Suprapubic skin (tissue), 4 donors: ENCODE measurements at regions not wholly inside any gene's neighbourhood (a gene's known extent, or its start where the extent isn't known, plus 50 kb on each side); places are given as distances from the start of the nearest gene placed in this dataset.

Experiments
- DNase-seq, 2 donors: peaks; one replicate each; pipeline ENCODE4 v3.0.0-alpha.2; 2019; ENCODE audit warnings: low spot score in 2 of 2
- H3K27ac ChIP-seq: fragments of 200-600 bp; sonication (generic); one replicate; pipeline ENCODE4 v1.5.1; 2019
- H3K27me3 ChIP-seq: fragments of 200-600 bp; sonication (generic); one replicate; pipeline ENCODE4 v1.5.1; 2019
- H3K36me3 ChIP-seq: fragments of 200-600 bp; sonication (generic); one replicate; pipeline ENCODE4 v1.5.1; 2019
- H3K4me1 ChIP-seq: fragments of 200-600 bp; sonication (generic); one replicate; pipeline ENCODE4 v1.5.1; 2019
- H3K4me3 ChIP-seq: fragments of 200-600 bp; sonication (generic); one replicate; pipeline ENCODE4 v1.5.1; 2019; ENCODE audit warnings: mild to moderate bottlenecking
- H3K9me3 ChIP-seq: fragments of 200-600 bp; sonication (generic); one replicate; pipeline ENCODE4 v1.5.1; 2019
- EP300 ChIP-seq: sonication (generic); formaldehyde crosslinking; IDR thresholded peaks from one replicate; pipeline ENCODE4 v1.6.1; 2017; ENCODE audit warnings: antibody characterized with exemption
- POLR2A ChIP-seq, 2 donors: fragments of 450-650 bp; IDR thresholded peaks; one replicate each; pipeline ENCODE4 v1.6.1; 2017; ENCODE audit warnings: antibody characterized with exemption in 2 of 2, mild to moderate bottlenecking in 2 of 2, moderate library complexity in 2 of 2
- POLR2AphosphoS5 ChIP-seq, 3 donors: sonication (generic); formaldehyde crosslinking; IDR thresholded peaks; one replicate each; pipeline ENCODE4 v1.6.1; 2017; ENCODE audit warnings: antibody characterized with exemption in 3 of 3
- WGBS: methylation state at CpG from one replicate; pipeline ENCODE4 v1.1.5; 2018; 5-methylcytosine and 5-hydroxymethylcytosine counted together
- TF ChIP-seq, protein P1 (sequence below), 2 donors: fragments of 200-600 bp in 1 of 2; fragments of 450-650 bp in 1 of 2; sonication (generic) in 1 of 2; IDR thresholded peaks; one replicate each; pipeline ENCODE4 v1.5.1; 2016 to 2019; ENCODE audit warnings: antibody characterized with exemption in 2 of 2, mild to moderate bottlenecking in 1 of 2, moderate library complexity in 1 of 2

DNA sequence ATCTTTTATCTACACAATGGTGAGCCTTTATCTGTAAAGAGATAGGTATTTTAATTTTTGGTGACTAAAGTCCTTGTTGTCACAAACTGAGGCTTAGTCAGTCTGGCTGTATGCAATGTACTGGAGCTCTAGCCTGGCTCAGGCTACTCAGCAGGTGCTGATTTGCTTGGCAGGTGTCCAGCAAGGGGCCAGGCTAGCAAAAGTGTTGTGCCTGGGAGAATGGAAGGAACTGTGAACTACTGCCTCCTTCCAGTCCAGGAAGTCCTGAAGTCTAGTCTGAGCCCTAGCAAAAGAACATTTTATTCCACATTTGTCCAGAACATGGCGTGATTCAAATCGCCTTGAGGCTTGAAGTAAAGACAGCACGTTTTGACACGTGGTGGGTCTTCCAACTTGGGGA lies 260.5 kb downstream of the CCDC85A start:
- H3K27me3 ChIP-seq = no peaks in the 10 kb centered on the region
- no peaks in the 10 kb centered on the region for H3K9me3 ChIP-seq
- no peaks in the 10 kb centered on the region for H3K36me3 ChIP-seq
- no peak overlapping the region for H3K27ac ChIP-seq
- H3K4me3 ChIP-seq = no peak overlapping the region
- no peaks in the 10 kb centered on the region for H3K4me1 ChIP-seq
- TF ChIP-seq POLR2A (IDR thresholded peaks at IDR 0.05) = no peak
- TF ChIP-seq, protein P1, sequence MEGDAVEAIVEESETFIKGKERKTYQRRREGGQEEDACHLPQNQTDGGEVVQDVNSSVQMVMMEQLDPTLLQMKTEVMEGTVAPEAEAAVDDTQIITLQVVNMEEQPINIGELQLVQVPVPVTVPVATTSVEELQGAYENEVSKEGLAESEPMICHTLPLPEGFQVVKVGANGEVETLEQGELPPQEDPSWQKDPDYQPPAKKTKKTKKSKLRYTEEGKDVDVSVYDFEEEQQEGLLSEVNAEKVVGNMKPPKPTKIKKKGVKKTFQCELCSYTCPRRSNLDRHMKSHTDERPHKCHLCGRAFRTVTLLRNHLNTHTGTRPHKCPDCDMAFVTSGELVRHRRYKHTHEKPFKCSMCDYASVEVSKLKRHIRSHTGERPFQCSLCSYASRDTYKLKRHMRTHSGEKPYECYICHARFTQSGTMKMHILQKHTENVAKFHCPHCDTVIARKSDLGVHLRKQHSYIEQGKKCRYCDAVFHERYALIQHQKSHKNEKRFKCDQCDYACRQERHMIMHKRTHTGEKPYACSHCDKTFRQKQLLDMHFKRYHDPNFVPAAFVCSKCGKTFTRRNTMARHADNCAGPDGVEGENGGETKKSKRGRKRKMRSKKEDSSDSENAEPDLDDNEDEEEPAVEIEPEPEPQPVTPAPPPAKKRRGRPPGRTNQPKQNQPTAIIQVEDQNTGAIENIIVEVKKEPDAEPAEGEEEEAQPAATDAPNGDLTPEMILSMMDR (IDR thresholded peaks at IDR 0.05) = no peak
- TF ChIP-seq EP300 = no peak
- no peak for TF ChIP-seq POLR2AphosphoS5 (IDR thresholded peaks at IDR 0.05)
- DNase-seq = no peak
- 70% methylated on average over 4 of the region's 4 CpGs for WGBS

DNA sequence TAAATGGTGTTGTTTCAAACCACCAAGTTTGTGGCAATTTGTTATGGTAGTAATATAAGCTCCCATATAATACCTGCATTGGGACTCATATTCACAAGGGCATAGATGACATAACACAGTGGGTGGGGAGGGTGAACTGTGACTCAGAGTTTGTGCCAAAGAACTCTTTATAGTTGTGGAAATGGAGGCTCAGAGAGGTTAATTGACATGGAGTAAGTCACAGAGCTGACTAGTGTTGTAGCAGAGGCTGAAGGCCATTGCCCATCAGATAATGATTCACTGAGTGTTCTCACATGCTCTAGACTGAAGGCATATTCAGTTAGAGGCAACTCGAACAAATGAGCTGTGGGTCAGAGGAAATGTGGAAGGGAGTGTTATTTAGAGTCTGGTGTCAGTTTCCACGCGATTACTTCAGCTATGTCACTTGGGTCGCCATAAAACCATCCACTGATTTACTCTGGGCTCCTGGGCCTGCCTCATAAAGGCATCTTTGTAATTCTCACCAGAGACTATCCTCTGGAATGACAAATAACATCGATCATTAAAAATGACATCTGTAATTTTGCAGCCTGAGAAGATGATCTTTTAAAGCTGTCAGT lies 264.7 kb downstream of the CCDC85A start:
- Histone ChIP-seq H3K36me3 (no peaks in the 10 kb centered on the region), H3K27me3 (no peaks in the 10 kb centered on the region), H3K27ac (no peak overlapping the region), H3K4me1 (no peaks in the 10 kb centered on the region), H3K9me3 (no peaks in the 10 kb centered on the region), H3K4me3 (no peak overlapping the region)
- 34% methylated on average over 5 of the region's 5 CpGs for WGBS
- TF ChIP-seq POLR2A (IDR thresholded peaks at IDR 0.05) = no peak
- no peak for TF ChIP-seq EP300
- TF ChIP-seq POLR2AphosphoS5 (IDR thresholded peaks at IDR 0.05) = no peak
- TF ChIP-seq, protein P1 (IDR thresholded peaks at IDR 0.05) = no peak
- no peak for DNase-seq

GRCh38 chr2:56449002-56449431 lies 265.2 kb downstream of the CCDC85A start:
- TF ChIP-seq, protein P1 (IDR thresholded peaks at IDR 0.05) = no peak
- TF ChIP-seq POLR2AphosphoS5 (IDR thresholded peaks at IDR 0.05) = no peak
- TF ChIP-seq EP300 = no peak
- TF ChIP-seq POLR2A (IDR thresholded peaks at IDR 0.05) = no peak
- H3K4me3 ChIP-seq = no peak overlapping the region
- H3K9me3 ChIP-seq = no peaks in the 10 kb centered on the region
- no peaks in the 10 kb centered on the region for H3K27me3 ChIP-seq
- no peaks in the 10 kb centered on the region for H3K4me1 ChIP-seq
- 41% methylated on average over 8 of the region's 8 CpGs for WGBS
- no peak for DNase-seq
- no peaks in the 10 kb centered on the region for H3K36me3 ChIP-seq
- H3K27ac ChIP-seq = no peak overlapping the region

DNA sequence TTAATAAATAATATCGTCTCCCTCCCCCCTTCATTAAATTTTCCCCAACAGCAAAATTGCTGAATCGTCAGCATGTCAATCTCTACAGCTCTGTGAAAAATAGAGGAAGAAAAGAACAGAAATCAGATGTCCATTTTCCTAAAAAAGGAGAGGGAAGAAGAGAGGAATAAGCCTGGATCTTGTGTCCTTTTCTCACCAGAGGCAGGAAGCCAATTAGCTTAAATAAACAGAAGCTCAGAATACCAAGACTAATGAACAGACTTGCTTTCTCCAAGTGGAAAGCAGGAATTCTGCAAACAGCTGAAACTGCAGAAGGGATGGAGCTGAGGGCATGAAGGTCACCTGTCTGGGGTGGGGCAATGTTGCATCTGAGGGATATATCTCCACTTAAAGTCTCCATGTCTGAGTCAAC lies 265.7 kb downstream of the CCDC85A start:
- H3K4me3 ChIP-seq = no peak overlapping the region

GRCh38 chr2:56450047-56450446 lies 266.3 kb downstream of the CCDC85A start:
- TF ChIP-seq, protein P1 (IDR thresholded peaks at IDR 0.05) = no peak
- TF ChIP-seq POLR2A (IDR thresholded peaks at IDR 0.05) (no peak), POLR2AphosphoS5 (IDR thresholded peaks at IDR 0.05) (no peak), EP300 (no peak)
- no peak for DNase-seq

More for the DNA sequence above, 265.7 kb downstream of the CCDC85A start:
- no peak for DNase-seq
- whole genome bisulfite sequencing = 39% methylated on average over 2 of the region's 2 CpGs
- Histone ChIP-seq H3K4me1 (no peaks in the 10 kb centered on the region), H3K27ac (no peak overlapping the region), H3K27me3 (no peaks in the 10 kb centered on the region), H3K36me3 (no peaks in the 10 kb centered on the region), H3K9me3 (no peaks in the 10 kb centered on the region)
- TF ChIP-seq, protein P1 (IDR thresholded peaks at IDR 0.05) = no peak
- no peak for TF ChIP-seq EP300
- no peak for TF ChIP-seq POLR2A (IDR thresholded peaks at IDR 0.05)
- TF ChIP-seq POLR2AphosphoS5 (IDR thresholded peaks at IDR 0.05) = no peak

More at GRCh38 chr2:56450047-56450446, 266.3 kb downstream of the CCDC85A start:
- no peak overlapping the region for H3K4me3 ChIP-seq
- no peaks in the 10 kb centered on the region for H3K9me3 ChIP-seq
- H3K4me1 ChIP-seq = no peaks in the 10 kb centered on the region
- no peak overlapping the region for H3K27ac ChIP-seq
- H3K36me3 ChIP-seq = no peaks in the 10 kb centered on the region
- 58% methylated on average over 1 of the region's 1 CpG for WGBS
- H3K27me3 ChIP-seq = no peaks in the 10 kb centered on the region
